Superior temporal gyrus (tissue), 1 donor: ENCODE measurements at regions not wholly inside any gene's neighbourhood (a gene's known extent, or its start where the extent isn't known, plus 50 kb on each side); places are given as distances from the start of the nearest gene placed in this dataset.

Experiments used
- DNase-seq: peaks from one replicate; pipeline ENCODE4 v3.0.0-alpha.2; 2016; ENCODE audit errors: extremely low spot score

DNA sequence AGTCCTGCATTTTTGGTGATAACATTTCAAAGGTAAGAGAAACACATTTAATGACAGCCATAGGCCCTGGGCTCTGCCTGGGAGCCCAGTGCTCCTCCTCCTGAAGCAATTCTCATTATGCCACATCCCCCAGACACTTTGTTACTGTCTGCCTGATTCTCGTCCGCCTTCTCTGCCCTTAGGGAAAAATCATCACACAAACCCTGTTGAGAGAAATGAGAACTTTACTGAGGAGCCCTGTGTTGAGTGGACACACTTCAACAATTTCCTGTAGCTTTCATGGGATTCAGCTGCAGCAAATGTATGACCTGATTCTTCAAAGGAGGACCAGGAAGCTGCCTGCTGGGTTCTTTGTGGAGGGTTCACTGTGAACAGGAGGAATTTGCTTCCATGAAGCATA lies 566.5 kb upstream of the FRG1 start:
- no peak for DNase-seq

DNA sequence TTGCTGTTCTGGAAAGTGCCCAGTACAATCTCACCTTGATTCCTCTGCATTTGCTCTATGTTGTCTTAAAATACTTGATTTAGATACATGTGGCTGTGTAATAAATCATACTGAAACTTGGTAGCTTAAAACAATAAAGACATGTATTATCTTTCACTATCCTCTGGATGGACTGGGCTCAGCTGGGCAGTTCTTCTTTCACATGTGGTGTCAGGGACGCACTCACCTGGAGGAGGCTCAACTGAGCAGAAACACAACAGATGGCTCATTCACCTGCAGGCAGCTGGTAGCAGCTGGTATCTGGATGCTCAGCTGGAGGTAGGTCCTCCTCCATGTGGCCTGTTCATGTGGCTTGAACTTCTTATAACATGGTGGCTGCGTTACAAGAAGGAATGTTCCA lies 563.8 kb upstream of the FRG1 start:
- no peak for DNase-seq

DNA sequence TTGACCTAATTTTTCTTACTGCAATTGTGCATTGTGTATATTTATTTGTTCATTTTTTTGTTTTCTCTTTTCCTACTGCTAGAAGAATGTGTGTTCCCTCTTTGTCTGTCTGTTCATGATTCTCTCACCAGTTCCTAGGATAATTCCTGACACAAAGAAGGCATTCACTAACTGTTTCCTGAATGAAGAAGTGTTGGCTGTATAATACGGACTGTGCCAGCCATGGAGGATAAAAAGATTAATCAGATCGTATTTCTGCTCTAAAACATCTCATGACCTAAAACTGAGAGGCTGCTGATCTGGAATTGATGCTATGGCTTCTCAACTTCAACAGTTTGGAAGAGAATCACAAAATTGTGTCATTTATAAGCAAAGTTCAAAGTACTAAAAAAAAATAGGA lies 563.1 kb upstream of the FRG1 start:
- no peak for DNase-seq

- DNase-seq = no peak
These were observed 555.6 kb upstream of the FRG1 start for GRCh38 chr4:189385098-189385497.

- no peak for DNase-seq
These were observed 555.1 kb upstream of the FRG1 start for GRCh38 chr4:189385579-189385978.

DNA sequence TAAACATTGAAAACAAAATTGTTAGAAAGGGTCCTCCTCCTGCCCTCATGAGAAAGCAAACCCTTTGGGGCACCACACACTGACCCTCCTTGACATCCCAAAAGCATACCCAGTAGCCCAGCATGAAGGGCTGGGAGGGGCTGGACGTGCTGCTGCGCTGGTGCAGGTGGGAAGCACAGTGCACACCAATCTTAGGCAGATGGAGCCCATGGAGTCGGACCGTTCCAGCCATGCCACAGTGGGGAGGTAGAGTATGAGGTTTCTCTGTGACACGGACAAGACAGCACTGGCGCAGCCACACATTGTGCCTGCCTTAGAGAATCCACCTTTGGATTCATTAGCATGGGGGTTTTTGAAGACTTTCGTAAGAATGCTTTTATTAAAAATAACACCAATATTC lies 544.2 kb upstream of the FRG1 start:
- no peak for DNase-seq

- no peak for DNase-seq
These were observed 536.4 kb upstream of the FRG1 start for GRCh38 chr4:189404271-189404670.

GRCh38 chr4:189409158-189409557 lies 531.5 kb upstream of the FRG1 start:
- peak; percentile 55 for DNase-seq

GRCh38 chr4:189414021-189414420 lies 526.7 kb upstream of the FRG1 start:
- DNase-seq = no peak

- no peak for DNase-seq
These were observed 520.1 kb upstream of the FRG1 start for GRCh38 chr4:189420572-189420971.

GRCh38 chr4:189436207-189436606 lies 504.5 kb upstream of the FRG1 start:
- no peak for DNase-seq

DNA sequence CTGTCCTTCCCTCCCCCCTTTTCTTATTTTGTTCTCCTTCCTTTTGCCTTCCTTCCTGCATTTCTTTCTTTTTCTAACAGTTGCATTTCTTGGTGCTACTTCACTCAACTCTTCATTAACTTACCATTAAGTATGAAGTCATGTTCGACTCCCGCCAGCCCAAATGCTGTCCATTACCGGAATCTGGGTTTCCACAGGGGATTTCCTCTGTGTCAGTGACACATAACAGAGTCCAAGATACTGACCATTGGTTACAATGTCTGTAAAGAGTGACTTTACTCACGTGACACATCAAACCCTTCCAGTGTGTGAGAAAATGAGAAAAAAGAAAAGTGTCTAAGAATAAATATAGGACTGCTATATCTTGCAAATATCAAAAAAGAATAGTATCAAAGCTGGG lies 500.0 kb upstream of the FRG1 start:
- DNase-seq = no peak

- DNase-seq = no peak
These were observed 497.3 kb upstream of the FRG1 start for GRCh38 chr4:189443341-189443740.

DNA sequence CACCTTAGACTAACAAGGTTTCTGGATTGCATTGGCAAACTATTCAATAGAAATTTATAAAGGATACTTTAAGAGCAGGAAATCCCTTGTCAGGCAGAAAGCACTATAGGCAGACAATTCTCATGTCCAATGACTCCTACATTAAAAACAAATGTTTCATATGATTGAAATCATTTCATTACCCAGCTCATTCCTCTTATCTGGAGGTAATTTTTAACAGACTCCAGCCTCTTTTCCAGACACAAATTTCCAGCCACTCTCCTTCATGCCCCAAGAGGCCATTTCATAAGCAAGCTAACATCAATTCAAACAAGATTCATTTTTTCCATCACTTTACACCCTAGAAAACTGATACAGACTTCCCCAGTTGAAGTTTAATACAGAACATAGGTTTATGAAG lies 495.1 kb upstream of the FRG1 start:
- DNase-seq = no peak

DNA sequence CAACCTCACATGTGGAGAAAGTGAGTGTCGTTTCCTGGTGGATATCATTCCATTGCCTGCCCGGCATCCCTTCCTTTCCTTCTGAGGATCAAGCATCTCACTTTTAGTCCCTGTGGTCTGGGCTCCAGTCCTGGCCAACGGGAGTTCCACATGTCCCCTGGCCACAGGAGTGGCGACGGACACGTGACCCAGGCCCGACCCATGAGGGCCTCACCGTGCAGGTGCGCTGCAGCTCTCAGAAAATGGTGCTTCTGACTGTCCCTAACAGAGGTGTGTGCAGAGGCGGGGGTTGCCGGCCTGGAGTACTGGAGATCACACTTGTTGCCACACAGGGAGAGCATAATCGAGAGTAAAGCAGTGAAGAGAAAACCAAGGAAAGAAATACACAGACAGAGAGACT lies 476.9 kb upstream of the FRG1 start:
- DNase-seq = no peak

GRCh38 chr4:189494407-189494806 lies 446.3 kb upstream of the FRG1 start:
- no peak for DNase-seq

DNA sequence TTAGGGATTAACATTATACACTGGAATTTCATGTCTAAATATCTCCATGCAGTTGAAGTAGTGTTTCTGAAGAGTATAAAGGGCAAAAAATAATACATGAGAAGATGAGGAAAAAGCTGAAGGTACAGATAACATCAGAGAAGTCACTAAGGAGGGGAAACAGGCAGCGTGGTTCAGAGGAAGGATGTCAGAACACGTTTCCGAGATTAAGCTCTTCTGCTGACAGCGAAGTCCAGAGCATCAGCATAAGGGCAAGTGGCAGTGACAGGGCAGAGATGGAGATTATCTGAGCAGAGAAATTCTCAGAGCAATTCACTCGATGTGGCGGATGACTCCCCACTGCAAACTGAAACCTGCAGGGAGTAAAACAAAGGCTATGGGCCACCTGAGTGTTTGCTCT lies 443.2 kb upstream of the FRG1 start:
- DNase-seq = no peak

- no peak for DNase-seq
These were observed 442.7 kb upstream of the FRG1 start for GRCh38 chr4:189497996-189498395.

GRCh38 chr4:189498457-189498856 lies 442.2 kb upstream of the FRG1 start:
- no peak for DNase-seq

- no peak for DNase-seq
These were observed 441.0 kb upstream of the FRG1 start for GRCh38 chr4:189499696-189500095.

GRCh38 chr4:189500970-189501369 lies 439.7 kb upstream of the FRG1 start:
- no peak for DNase-seq

- no peak for DNase-seq
These were observed 437.7 kb upstream of the FRG1 start for GRCh38 chr4:189502841-189503435.

DNA sequence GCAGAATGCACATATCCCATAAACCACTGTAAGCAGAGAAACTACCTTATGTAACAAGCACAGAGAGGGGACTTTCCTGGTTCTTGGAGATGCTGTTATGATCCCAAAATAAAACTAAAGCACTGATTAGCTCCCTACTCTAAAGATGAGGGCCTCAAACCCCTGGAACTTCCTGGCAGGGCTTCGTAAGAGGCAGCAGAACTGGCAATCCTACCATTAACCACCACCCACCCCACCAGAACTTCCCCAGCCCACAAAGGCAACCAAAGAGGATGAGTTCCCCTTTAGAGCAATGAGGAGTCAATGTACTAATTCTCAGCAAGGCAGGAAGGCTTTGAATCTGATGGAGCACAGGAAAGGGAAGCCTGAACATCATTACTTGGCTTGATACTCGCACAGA lies 436.5 kb upstream of the FRG1 start:
- DNase-seq = no peak

- DNase-seq = no peak
These were observed 435.3 kb upstream of the FRG1 start for GRCh38 chr4:189505380-189505779.

DNA sequence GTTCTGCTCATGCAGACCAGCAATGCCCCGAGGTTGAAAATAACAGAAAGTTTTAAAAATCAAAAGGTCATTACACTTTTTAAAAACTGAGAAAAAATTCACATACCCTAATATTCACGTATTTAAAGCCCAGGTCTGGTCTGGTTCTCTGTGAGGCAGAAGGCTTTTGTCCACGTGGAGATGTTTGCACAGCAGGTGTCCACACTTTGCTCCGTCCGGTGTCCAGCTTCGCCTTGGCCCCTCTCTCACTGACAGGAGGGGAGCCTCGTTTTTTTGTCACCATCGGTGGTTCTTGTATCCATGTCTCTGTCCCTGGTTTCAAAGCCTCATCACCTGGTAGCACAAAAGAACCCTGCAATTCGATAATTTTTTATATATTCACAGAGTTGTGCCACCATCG lies 434.6 kb upstream of the FRG1 start:
- DNase-seq = no peak
